ENCODE measurements at regions not wholly inside any gene's neighbourhood (a gene's known extent, or its start where the extent isn't known, plus 50 kb on each side); places are given as distances from the start of the nearest gene placed in this dataset.

- TF ChIP-seq POLR2A (IDR thresholded peaks at IDR 0.05; ENCODE audit: extremely low read depth, insufficient read length) (no peak), CTCF (IDR thresholded peaks at IDR 0.05; ENCODE audit: low read depth, low read length) (no peak), MAX (IDR thresholded peaks at IDR 0.05; ENCODE audit: low read depth, low read length) (no peak)
Measured at GRCh38 chr13:40114305-40114896, 458.9 kb downstream of the COG6 start.

Measured in NB4 (cell line).